Mesendoderm (in vitro differentiated cells): ENCODE measurements at regions not wholly inside any gene's neighbourhood (a gene's known extent, or its start where the extent isn't known, plus 50 kb on each side); places are given as distances from the start of the nearest gene placed in this dataset.

ENCODE experiments used
- DNase-seq: peaks from one replicate; pipeline ENCODE4 v3.0.0; 2013
- H2AK5ac ChIP-seq: 2 replicates; pipeline ENCODE4 v1.6.1; 2013; ENCODE audit warnings: low read length, inconsistent platforms
- H2BK120ac ChIP-seq: 2 replicates; pipeline ENCODE4 v1.6.1; 2013; ENCODE audit warnings: low read depth, mild to moderate bottlenecking, low read length, moderate library complexity, mixed read lengths
- H2BK15ac ChIP-seq: replicated peaks from 2 replicates; pipeline ENCODE4 v1.6.1; 2013; ENCODE audit warnings: low read depth, mild to moderate bottlenecking, moderate library complexity
- H2BK5ac ChIP-seq: 2 replicates; pipeline ENCODE4 v1.6.1; 2013; ENCODE audit warnings: low read length, inconsistent platforms
- H3K18ac ChIP-seq: 2 replicates; pipeline ENCODE4 v1.6.1; 2013; ENCODE audit warnings: mild to moderate bottlenecking, low read length, mixed read lengths
- H3K23ac ChIP-seq: one replicate; pipeline ENCODE4 v1.6.1; 2013; ENCODE audit warnings: low read length
- H3K27ac ChIP-seq: 2 replicates; pipeline ENCODE4 v1.5.1; 2013; ENCODE audit warnings: low read depth, mild to moderate bottlenecking, inconsistent platforms, low read length, moderate library complexity
- H3K27me3 ChIP-seq: 2 replicates; pipeline ENCODE4 v1.6.1; 2013; ENCODE audit warnings: low read length, control low read depth, mild to moderate bottlenecking, inconsistent platforms; ENCODE audit not compliant: insufficient read depth, poor library complexity
- H3K36me3 ChIP-seq: 2 replicates; pipeline ENCODE4 v1.6.1; 2013; ENCODE audit warnings: low read length, inconsistent platforms; ENCODE audit not compliant: control insufficient read depth, insufficient read depth
- H3K4ac ChIP-seq: one replicate; pipeline ENCODE4 v1.6.1; 2013; ENCODE audit warnings: low read depth, mild to moderate bottlenecking, low read length, moderate library complexity
- H3K4me1 ChIP-seq: 2 replicates; pipeline ENCODE4 v1.6.1; 2013; ENCODE audit warnings: low read depth, low read length, inconsistent platforms; ENCODE audit not compliant: control insufficient read depth
- H3K4me2 ChIP-seq: 2 replicates; pipeline ENCODE4 v1.6.1; 2013; ENCODE audit warnings: low read length
- H3K4me3 ChIP-seq: 2 replicates; pipeline ENCODE4 v1.5.1; 2013; ENCODE audit warnings: mild to moderate bottlenecking, low read length
- H3K56ac ChIP-seq: one replicate; pipeline ENCODE4 v1.6.1; 2013; ENCODE audit warnings: low read length
- H3K79me1 ChIP-seq: 2 replicates; pipeline ENCODE4 v1.6.1; 2013; ENCODE audit warnings: low read length, inconsistent platforms
- H3K79me2 ChIP-seq: 2 replicates; pipeline ENCODE4 v1.6.1; 2013; ENCODE audit warnings: mild to moderate bottlenecking, low read length; ENCODE audit not compliant: control insufficient read depth, insufficient read depth
- H3K9ac ChIP-seq: 2 replicates; pipeline ENCODE4 v1.6.1; 2013; ENCODE audit warnings: low read length, inconsistent platforms
- H4K5ac ChIP-seq: one replicate; pipeline ENCODE4 v1.6.1; 2013; ENCODE audit warnings: low read length
- H4K8ac ChIP-seq: one replicate; pipeline ENCODE4 v1.6.1; 2013; ENCODE audit warnings: low read depth, mild to moderate bottlenecking, control low read depth, low read length, moderate library complexity
- WGBS: extraction: QIAGEN DNeasy Blood & Tissue Kit; methylation state at CpG from one replicate; pipeline ENCODE4 v1.1.7; 2013; ENCODE audit warnings: low lambda C conversion rate, missing lambda C conversion rate; ENCODE audit not compliant: insufficient coverage; ENCODE audit errors: extremely low coverage; 5-methylcytosine and 5-hydroxymethylcytosine counted together

DNA sequence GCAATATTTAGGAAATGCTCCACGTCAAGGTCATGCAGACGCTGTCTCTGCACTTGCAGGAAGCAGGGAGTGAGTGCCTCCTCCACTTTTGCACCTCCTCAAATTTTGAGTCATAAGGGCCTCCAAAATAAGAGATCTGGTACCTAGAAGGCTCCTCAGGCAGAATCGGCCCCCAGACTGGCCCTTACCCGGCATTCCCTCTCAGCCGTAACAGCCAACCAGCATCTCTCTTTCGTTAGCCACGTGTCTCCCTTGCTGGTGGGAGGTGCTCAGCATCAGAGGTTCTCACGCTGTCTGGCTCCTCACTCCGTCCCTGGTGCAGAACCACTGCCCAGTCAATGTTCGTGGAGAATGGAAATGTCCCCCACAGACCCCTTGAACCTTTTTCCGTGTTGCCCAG lies 75.3 kb downstream of the ANKRD60 start:
- Histone ChIP-seq H4K5ac (no peak overlapping the region), H3K23ac (no peak overlapping the region), H3K4me2 (no peak overlapping the region), H2AK5ac (no peak overlapping the region), H3K4me3 (no peak overlapping the region), H4K8ac (no peak overlapping the region), H2BK15ac (no peak overlapping the region), H3K56ac (no peak overlapping the region), H3K4ac (no peak overlapping the region), H2BK5ac (no peak overlapping the region), H3K18ac (no peak overlapping the region), H3K79me2 (no peaks in the 10 kb centered on the region), H3K27me3 (no peaks in the 10 kb centered on the region), H2BK120ac (no peak overlapping the region), H3K9ac (no peak overlapping the region), H3K79me1 (no peaks in the 10 kb centered on the region), H3K36me3 (no peaks in the 10 kb centered on the region), H3K4me1 (no peaks in the 10 kb centered on the region), H3K27ac (no peak overlapping the region)
- WGBS: no CpG with 5 or more reads among the region's 11 CpGs
- DNase-seq: no peak

DNA sequence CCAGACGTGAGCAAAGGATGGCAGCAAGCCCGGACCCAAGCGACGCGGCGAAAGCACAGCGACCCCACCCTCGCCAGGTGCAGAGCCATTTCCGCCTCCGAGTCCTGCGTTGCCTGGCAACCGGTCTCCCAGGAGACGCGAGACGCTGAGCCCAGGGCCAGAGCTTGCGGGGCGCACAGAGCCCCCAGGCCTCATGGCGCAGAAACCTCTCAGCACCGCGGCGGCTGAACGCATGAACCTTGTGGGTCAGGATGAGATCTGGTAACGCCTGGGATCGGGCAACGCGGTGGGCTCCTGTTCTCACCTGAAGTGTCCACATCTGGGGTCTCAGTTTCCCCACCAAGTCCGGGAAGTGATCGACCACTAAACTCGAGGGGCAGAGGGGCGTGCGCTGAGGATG lies 77.7 kb downstream of the ANKRD60 start:
- Histone ChIP-seq H3K4me3 (no peak overlapping the region), H3K79me2 (no peaks in the 10 kb centered on the region), H3K79me1 (no peaks in the 10 kb centered on the region), H3K27me3 (no peaks in the 10 kb centered on the region), H2BK120ac (no peak overlapping the region), H4K5ac (no peak overlapping the region), H3K56ac (no peak overlapping the region), H4K8ac (no peak overlapping the region), H3K4me2 (no peak overlapping the region), H2BK15ac (no peak overlapping the region), H3K27ac (no peak overlapping the region), H2BK5ac (no peak overlapping the region), H3K9ac (no peak overlapping the region), H2AK5ac (no peak overlapping the region), H3K4me1 (no peaks in the 10 kb centered on the region), H3K18ac (no peak overlapping the region), H3K4ac (no peak overlapping the region), H3K36me3 (no peaks in the 10 kb centered on the region), H3K23ac (no peak overlapping the region)
- no CpG with 5 or more reads among the region's 31 CpGs for WGBS
- DNase-seq: peak; percentile 75

DNA sequence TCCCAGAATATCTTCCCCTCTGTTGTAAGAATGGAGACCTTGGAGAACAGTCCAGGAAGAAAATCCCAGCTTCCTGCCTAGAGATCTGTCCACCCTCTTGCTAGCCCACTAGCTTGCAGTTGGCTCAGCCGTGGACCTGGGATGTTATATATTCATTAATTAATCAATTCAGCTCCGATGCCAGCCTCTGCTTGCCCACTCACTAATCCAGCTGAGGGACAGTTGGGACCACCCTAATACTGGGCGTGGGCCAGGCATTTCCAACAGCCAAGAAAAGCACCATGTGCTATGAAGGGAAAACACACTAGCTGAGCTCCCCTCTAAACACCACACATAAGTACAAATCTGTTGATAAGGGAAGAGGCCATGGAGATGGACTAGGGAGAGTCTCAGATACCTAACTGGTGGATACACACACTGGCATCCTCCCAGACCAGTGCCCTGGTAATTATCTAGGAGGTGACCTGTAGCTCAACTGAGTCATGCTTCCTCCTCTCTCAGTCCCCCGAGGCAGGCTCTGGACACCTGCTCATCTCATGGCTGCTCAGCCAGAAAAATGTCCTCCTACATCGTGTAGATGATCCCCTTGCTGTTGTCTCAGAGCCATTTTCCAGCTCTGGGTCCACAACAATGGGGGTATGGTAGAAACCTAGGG lies 78.9 kb downstream of the ANKRD60 start:
- Histone ChIP-seq H2BK15ac (no peak overlapping the region), H3K36me3 (no peaks in the 10 kb centered on the region), H2BK5ac (no peak overlapping the region), H3K23ac (no peak overlapping the region), H3K4me2 (no peak overlapping the region), H2AK5ac (no peak overlapping the region), H3K18ac (no peak overlapping the region), H3K4ac (no peak overlapping the region), H3K4me3 (no peak overlapping the region), H3K27me3 (no peaks in the 10 kb centered on the region), H2BK120ac (no peak overlapping the region), H3K79me2 (no peaks in the 10 kb centered on the region), H3K79me1 (no peaks in the 10 kb centered on the region), H3K9ac (no peak overlapping the region), H3K27ac (no peak overlapping the region), H4K8ac (no peak overlapping the region), H3K4me1 (no peaks in the 10 kb centered on the region), H3K56ac (no peak overlapping the region), H4K5ac (no peak overlapping the region)
- no peak for DNase-seq
- no CpG with 5 or more reads among the region's 5 CpGs for WGBS

DNA sequence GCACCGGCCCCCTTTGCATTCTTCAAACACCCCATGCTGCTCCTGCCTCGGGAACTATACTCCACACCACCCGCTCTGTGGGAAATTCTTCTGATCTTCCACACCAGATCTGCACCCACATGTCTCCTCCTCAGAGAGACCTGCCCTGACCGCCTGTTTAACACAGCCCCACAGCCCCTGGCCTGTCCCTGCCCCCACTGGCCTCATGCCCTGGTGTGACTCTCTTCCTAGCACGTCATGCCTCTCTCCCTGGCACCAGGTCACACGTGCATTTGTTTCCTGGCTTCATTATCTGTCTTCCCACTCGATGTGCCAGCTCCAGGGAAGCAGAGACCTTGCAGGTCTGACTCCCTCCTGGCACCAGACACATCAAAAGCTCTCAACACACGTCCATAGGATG lies 79.6 kb downstream of the ANKRD60 start:
- no peak overlapping the region for H3K9ac ChIP-seq
- H2BK15ac ChIP-seq: no peak overlapping the region
- WGBS: no CpG with 5 or more reads among the region's 8 CpGs
- H3K27me3 ChIP-seq: no peaks in the 10 kb centered on the region
- H3K27ac ChIP-seq: no peak overlapping the region
- H2BK120ac ChIP-seq: no peak overlapping the region
- no peak overlapping the region for H3K23ac ChIP-seq
- no peak for DNase-seq
- H3K79me1 ChIP-seq: no peaks in the 10 kb centered on the region
- H3K79me2 ChIP-seq: no peaks in the 10 kb centered on the region
- H2AK5ac ChIP-seq: no peak overlapping the region
- no peak overlapping the region for H3K56ac ChIP-seq
- H2BK5ac ChIP-seq: no peak overlapping the region
- H3K36me3 ChIP-seq: no peaks in the 10 kb centered on the region
- no peak overlapping the region for H3K4me3 ChIP-seq
- no peak overlapping the region for H3K4me2 ChIP-seq
- H3K4ac ChIP-seq: no peak overlapping the region
- H4K8ac ChIP-seq: no peak overlapping the region
- H3K4me1 ChIP-seq: no peaks in the 10 kb centered on the region
- no peak overlapping the region for H4K5ac ChIP-seq
- no peak overlapping the region for H3K18ac ChIP-seq

DNA sequence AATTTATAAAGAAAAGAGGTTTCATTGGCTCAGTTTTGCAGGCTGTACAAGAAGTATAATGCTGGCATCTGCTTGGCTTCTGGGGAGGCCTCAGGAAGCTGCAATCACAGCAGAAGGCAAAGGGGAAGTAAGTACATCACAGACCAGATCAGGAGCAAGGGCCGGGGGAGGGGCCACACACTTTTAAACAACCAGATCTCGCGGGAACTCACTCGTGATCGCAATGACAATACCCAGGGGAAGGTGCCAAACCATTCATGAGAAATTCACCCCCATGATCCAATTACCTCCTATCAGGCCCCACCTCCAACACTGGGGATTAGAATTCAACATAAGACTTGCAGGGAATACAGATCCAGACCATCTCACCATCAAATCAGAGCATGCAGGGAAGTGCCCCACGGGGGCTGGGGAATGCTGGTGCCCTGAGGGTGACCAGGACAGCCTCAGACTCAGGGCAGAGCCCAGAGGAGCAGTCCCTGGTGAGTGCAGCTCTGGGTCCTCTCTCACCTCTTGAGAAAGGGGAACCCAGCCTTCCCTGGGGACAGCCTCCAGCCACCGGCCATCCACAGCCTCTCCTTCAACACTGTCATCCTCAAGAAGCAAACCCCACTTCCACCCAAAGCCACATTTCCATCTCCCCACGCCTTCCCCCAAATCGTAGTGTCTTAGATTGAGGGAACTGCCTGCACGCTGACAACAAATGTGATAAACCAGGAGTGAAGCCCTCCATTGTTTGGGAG lies 80.7 kb downstream of the ANKRD60 start:
- Histone ChIP-seq H3K56ac (no peak overlapping the region), H3K18ac (no peak overlapping the region), H2BK15ac (no peak overlapping the region), H3K9ac (no peak overlapping the region), H3K4me3 (no peak overlapping the region), H3K36me3 (no peaks in the 10 kb centered on the region), H3K27ac (no peak overlapping the region), H3K79me2 (no peaks in the 10 kb centered on the region), H3K79me1 (no peaks in the 10 kb centered on the region), H4K8ac (no peak overlapping the region), H3K23ac (no peak overlapping the region), H2BK120ac (no peak overlapping the region), H2AK5ac (no peak overlapping the region), H4K5ac (no peak overlapping the region), H3K4ac (no peak overlapping the region), H3K4me2 (no peak overlapping the region), H3K4me1 (no peaks in the 10 kb centered on the region), H3K27me3 (no peaks in the 10 kb centered on the region), H2BK5ac (no peak overlapping the region)
- WGBS: no CpG with 5 or more reads among the region's 10 CpGs
- DNase-seq: peak; percentile 40
